ENCODE measurements at regions not wholly inside any gene's neighbourhood (a gene's known extent, or its start where the extent isn't known, plus 50 kb on each side); places are given as distances from the start of the nearest gene placed in this dataset.

DNA sequence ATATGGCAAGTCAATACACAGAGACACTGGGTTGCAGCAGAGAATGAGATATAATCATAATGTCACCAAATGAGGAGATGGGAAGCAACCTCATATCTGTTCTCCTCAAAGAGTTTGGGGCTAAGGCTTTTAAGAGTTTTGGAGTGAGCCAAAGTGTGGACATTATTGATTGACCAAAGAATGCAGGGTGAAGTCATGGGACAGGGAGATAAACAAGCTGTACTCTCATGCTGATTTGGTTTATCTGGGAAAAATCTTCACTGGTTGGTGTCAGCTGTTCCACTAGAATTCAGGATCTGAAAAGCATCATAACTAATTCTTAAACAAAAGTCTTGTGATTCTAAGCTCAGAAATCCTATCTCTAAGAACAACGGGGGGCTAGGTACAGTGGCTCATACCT lies 585.9 kb upstream of the NRP1 start:
- TF ChIP-seq, protein P1, sequence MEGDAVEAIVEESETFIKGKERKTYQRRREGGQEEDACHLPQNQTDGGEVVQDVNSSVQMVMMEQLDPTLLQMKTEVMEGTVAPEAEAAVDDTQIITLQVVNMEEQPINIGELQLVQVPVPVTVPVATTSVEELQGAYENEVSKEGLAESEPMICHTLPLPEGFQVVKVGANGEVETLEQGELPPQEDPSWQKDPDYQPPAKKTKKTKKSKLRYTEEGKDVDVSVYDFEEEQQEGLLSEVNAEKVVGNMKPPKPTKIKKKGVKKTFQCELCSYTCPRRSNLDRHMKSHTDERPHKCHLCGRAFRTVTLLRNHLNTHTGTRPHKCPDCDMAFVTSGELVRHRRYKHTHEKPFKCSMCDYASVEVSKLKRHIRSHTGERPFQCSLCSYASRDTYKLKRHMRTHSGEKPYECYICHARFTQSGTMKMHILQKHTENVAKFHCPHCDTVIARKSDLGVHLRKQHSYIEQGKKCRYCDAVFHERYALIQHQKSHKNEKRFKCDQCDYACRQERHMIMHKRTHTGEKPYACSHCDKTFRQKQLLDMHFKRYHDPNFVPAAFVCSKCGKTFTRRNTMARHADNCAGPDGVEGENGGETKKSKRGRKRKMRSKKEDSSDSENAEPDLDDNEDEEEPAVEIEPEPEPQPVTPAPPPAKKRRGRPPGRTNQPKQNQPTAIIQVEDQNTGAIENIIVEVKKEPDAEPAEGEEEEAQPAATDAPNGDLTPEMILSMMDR (IDR thresholded peaks at IDR 0.05; ENCODE audit: low read depth, low read length, poor library complexity, severe bottlenecking), result no peak
- TF ChIP-seq EZH2phosphoT487 (IDR thresholded peaks at IDR 0.05; ENCODE audit: borderline replicate concordance, low read length), result no peak

GRCh38 chr10:33919244-33919643 lies 584.8 kb upstream of the NRP1 start:
- TF ChIP-seq EZH2phosphoT487 (IDR thresholded peaks at IDR 0.05; ENCODE audit: borderline replicate concordance, low read length), result no peak
- TF ChIP-seq, protein P1 (IDR thresholded peaks at IDR 0.05; ENCODE audit: low read depth, low read length, poor library complexity, severe bottlenecking), result no peak
- H4K20me1 ChIP-seq (ENCODE audit: control insufficient read depth, insufficient read depth, low read depth, low read length), result no peaks in the 10 kb centered on the region
- no peaks in the 10 kb centered on the region for H3K9me3 ChIP-seq (ENCODE audit: control insufficient read depth, insufficient read depth, low read length)
- no peaks in the 10 kb centered on the region for H3K79me2 ChIP-seq (ENCODE audit: control insufficient read depth, low read length)
- no peaks in the 10 kb centered on the region for H3F3A ChIP-seq (ENCODE audit: control insufficient read depth, insufficient read depth)
- H3K4me2 ChIP-seq (ENCODE audit: low read length), result no peak overlapping the region
- no peak overlapping the region for H3K27ac ChIP-seq (ENCODE audit: low read depth, low read length)
- H3K4me3 ChIP-seq (ENCODE audit: low read length), result no peak overlapping the region
- H3K36me3 ChIP-seq (ENCODE audit: control insufficient read depth, low read length), result no peaks in the 10 kb centered on the region
- H3K9me2 ChIP-seq (replicated peaks; ENCODE audit: control insufficient read depth, low read length), result no peaks in the 10 kb centered on the region
- no peaks in the 10 kb centered on the region for H3K4me1 ChIP-seq (ENCODE audit: control insufficient read depth, low read length)
- no peaks in the 10 kb centered on the region for H3K27me3 ChIP-seq (ENCODE audit: control insufficient read depth, low read length)

More for the DNA sequence above, 585.9 kb upstream of the NRP1 start:
- Histone ChIP-seq H3K9me2 (replicated peaks; ENCODE audit: control insufficient read depth, low read length) (no peaks in the 10 kb centered on the region), H3K79me2 (ENCODE audit: control insufficient read depth, low read length) (no peaks in the 10 kb centered on the region), H3K4me3 (ENCODE audit: low read length) (no peak overlapping the region), H3K9me3 (ENCODE audit: control insufficient read depth, insufficient read depth, low read length) (no peaks in the 10 kb centered on the region), H3F3A (ENCODE audit: control insufficient read depth, insufficient read depth) (no peaks in the 10 kb centered on the region), H3K36me3 (ENCODE audit: control insufficient read depth, low read length) (no peaks in the 10 kb centered on the region), H3K27me3 (ENCODE audit: control insufficient read depth, low read length) (no peaks in the 10 kb centered on the region), H3K4me1 (ENCODE audit: control insufficient read depth, low read length) (no peaks in the 10 kb centered on the region), H4K20me1 (ENCODE audit: control insufficient read depth, insufficient read depth, low read depth, low read length) (no peaks in the 10 kb centered on the region), H3K4me2 (ENCODE audit: low read length) (no peak overlapping the region), H3K27ac (ENCODE audit: low read depth, low read length) (no peak overlapping the region)

DNA sequence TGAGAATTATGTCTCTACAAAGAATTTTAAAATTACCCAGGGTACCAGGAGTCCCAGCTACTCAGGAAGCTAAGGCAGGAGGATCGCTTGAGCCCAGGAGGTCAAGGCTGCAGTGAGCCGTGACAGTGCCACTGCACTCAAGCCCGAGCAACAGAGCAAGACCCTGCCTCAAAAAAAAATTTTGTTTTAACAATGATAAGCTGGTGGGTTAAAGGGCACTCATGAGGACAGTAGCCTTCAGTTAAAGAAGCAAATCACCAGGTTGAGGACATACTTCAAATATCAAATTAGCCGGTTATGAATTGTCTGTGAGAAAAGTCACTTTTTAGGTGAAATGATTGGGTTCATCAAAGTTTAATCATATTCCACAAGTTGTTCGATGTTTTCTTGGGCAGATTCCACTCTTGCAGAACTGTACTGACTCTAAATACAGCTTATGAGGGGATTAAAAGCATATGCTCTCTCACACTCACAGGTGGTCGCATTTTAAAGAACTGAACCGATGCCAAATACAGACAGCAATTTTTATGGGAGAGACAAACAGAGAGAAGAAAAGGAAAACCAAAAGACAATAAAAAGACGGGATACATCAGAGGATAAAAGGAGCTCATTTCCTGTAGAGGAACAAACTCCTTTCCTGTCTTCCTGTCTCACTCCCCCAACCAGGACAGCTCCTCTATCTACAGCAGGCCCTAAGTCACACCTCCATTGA lies 582.8 kb upstream of the NRP1 start:
- Histone ChIP-seq H4K20me1 (ENCODE audit: control insufficient read depth, insufficient read depth, low read depth, low read length) (no peaks in the 10 kb centered on the region), H3K79me2 (ENCODE audit: control insufficient read depth, low read length) (no peaks in the 10 kb centered on the region), H3F3A (ENCODE audit: control insufficient read depth, insufficient read depth) (no peaks in the 10 kb centered on the region), H3K9me2 (replicated peaks; ENCODE audit: control insufficient read depth, low read length) (no peaks in the 10 kb centered on the region), H3K9me3 (ENCODE audit: control insufficient read depth, insufficient read depth, low read length) (no peaks in the 10 kb centered on the region), H3K4me1 (ENCODE audit: control insufficient read depth, low read length) (no peaks in the 10 kb centered on the region), H3K27ac (ENCODE audit: low read depth, low read length) (no peak overlapping the region), H3K4me3 (ENCODE audit: low read length) (no peak overlapping the region), H3K36me3 (ENCODE audit: control insufficient read depth, low read length) (no peaks in the 10 kb centered on the region), H3K27me3 (ENCODE audit: control insufficient read depth, low read length) (no peaks in the 10 kb centered on the region), H3K4me2 (ENCODE audit: low read length) (no peak overlapping the region)
- no peak for TF ChIP-seq EZH2phosphoT487 (IDR thresholded peaks at IDR 0.05; ENCODE audit: borderline replicate concordance, low read length)
- TF ChIP-seq, protein P1 (IDR thresholded peaks at IDR 0.05; ENCODE audit: low read depth, low read length, poor library complexity, severe bottlenecking), result no peak
